ENCODE measurements at regions not wholly inside any gene's neighbourhood (a gene's known extent, or its start where the extent isn't known, plus 50 kb on each side); places are given as distances from the start of the nearest gene placed in this dataset.

DNA sequence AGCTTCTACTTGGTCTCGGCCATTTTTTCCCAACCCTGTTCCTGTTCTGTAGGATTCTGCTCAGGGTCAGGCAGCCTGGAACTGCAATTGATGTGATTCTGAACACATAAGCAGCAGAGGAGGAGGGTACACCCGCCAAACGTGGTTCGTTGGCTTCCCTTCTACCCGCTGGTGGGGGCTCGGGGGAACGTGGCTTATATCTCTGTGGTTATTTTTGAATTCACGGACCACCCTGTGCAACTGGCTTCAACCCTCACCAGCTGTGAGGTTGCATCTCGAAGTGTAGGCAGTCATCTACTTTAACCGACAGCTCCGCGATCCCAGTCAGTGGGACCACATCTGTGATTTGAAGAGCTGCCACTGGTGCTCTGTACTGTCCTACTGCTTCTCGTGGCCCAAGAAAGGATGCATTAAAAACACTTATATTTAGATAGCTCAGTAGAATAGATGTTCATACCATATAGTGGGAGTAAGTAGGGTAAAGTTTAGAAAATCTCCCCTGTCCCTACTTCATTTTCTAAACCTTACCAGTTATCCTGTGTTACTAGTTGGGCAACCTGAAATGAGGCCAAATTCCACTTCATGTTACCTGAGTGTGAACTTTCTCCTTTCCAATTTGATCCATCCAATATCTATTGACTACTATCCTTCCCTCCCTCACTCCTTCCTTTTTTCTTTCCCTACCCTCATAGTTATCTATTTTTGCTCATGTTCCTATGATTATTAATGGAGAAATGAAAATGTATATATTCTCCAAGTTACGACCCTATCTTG, 80.4 kb upstream of the BCOR start:
- H3K27ac Mint-ChIP-seq = no peak overlapping the region
- no peak for ATAC-seq (replicated peaks)
- H3K4me3 Mint-ChIP-seq = no peak overlapping the region
- H3K36me3 Mint-ChIP-seq (ENCODE audit: low read depth) = peaks cover 23% of the 10 kb centered on the region
- H3K4me1 Mint-ChIP-seq = peaks cover 4% of the 10 kb centered on the region
- H3K9me3 Mint-ChIP-seq = no peaks in the 10 kb centered on the region
- no peaks in the 10 kb centered on the region for H3K27me3 Mint-ChIP-seq

DNA sequence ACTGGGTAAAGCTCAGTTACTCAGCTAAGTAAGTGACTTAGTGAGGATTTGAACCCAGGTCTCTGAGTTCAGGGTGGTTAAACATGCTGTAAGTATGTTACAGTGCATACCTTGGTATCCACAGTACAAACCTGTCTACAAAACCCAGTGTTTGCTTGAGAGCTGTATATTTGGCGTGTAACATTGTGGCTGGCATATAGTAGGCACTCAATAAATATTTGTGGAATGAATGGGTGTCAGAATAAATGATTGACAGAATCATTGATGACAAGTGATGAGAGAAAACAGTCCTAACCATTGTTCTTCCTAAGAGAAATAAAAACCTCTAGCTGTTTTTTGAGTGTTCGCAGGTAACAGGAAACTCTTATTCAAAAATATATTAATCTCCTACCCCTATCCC, 79.7 kb upstream of the BCOR start:
- Mint-ChIP-seq H3K36me3 (ENCODE audit: low read depth) (peaks cover 28% of the 10 kb centered on the region), H3K4me1 (peaks cover 4% of the 10 kb centered on the region), H3K4me3 (peak overlapping the region; percentile 93), H3K27ac (peak overlapping the region; percentile 64), H3K9me3 (no peaks in the 10 kb centered on the region), H3K27me3 (no peaks in the 10 kb centered on the region)
- ATAC-seq (replicated peaks) = no peak

DNA sequence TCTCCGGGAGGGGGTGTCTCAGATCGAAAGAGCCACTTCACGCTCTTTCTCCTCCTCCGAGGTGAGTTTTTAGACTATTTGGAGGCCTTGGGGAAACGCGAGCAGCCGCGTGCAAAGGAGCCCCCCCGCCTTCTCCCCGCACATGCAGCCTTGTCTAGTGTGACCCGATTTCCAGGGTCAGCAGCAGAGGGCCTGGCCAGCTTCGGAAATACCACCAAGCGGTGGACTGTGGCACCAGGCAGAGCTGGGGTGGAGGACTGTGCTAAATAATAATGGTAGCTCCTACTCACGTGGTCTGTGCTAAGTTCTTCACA, 79.3 kb upstream of the BCOR start:
- Mint-ChIP-seq H3K4me1 (peaks cover 4% of the 10 kb centered on the region), H3K27ac (peak overlapping the region; percentile 64), H3K4me3 (peak overlapping the region; percentile 93), H3K9me3 (no peaks in the 10 kb centered on the region), H3K36me3 (ENCODE audit: low read depth) (peaks cover 32% of the 10 kb centered on the region), H3K27me3 (no peaks in the 10 kb centered on the region)
- ATAC-seq (replicated peaks) = no peak

DNA sequence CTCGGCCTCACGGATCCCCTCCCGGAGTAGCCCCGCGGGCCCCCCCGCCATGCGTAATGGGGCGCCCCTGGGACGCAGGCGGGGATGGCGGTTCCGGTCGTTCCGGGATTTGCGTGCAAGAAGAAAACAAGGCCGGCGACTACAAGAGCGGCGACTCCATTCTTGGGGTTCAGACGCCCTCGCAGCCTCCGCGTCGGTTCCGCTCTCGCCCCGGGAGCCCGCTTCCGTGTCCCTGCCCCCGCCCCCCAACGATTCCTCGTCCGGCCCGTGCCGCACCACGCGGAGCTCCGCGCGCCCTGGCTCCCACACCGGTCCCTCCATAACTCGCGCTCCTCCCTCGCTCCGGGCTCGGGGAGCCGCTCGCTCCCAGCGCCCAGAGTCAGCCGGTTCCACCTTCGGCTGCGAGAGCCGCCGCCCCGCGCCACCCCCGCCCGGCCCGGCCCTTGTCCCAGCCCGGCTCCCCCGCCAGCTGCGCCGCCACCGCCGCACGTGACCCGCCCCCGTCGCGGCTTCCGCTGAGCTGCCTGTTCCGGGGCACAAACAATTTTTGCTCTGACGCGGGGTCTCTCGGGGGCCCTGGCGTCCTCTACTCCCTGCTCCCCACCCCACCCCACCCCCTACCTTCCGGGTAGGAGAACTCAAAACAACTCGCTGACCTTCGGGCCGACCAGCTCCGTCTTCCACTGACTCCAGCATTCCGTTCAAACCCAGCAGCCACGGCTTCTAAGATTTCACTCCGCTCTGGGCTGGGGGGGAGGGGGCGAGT, 78.8 kb upstream of the BCOR start:
- Mint-ChIP-seq H3K4me3 (peak overlapping the region; percentile 93), H3K4me1 (peaks cover 4% of the 10 kb centered on the region), H3K27ac (peak overlapping the region; percentile 99), H3K36me3 (ENCODE audit: low read depth) (peaks cover 33% of the 10 kb centered on the region), H3K27me3 (no peaks in the 10 kb centered on the region), H3K9me3 (no peaks in the 10 kb centered on the region)
- ATAC-seq (replicated peaks) = peak; percentile 33

DNA sequence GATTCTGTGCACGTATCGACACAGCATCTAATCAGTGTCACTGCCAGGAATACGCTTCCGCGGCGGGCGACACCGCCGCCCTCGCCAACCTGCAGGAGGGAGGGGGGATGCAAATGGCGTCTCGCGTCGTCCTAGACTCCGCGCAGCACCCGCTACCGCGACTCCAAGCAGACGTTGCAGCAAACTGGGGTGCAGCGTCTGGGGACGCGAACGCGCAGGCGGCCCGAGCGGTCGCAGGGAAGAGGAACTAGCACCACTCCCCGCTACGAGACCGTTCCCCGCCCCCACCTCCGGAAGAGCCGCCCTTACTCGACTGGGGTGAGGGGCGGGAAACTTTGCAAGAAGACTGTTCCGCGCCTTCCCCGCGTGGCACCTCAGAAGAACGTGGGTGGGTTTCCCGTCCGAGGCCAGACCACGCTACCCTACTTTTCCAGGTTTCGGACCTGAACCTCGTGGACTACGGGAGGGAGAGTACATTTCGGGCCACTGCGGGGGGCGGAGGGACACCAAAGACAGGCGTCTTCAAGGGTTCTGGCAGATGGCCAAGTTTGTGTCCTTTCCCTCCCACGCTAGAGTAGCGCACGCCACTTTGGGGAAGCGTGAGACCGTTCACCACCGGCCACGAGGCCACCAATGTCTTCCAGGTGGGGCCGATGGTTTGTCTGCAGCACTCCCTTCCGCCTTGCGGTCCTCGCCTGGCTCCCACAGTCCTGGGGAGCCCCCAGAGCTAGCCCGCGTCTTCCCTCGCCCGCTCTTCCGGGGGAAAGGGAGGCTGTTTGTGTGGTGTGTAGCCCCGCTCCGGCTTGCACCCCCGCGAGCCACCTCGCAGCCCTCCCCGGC, 78.0 kb upstream of the BCOR start:
- ATAC-seq (replicated peaks) = peak; percentile 35
- H3K9me3 Mint-ChIP-seq = no peaks in the 10 kb centered on the region

DNA sequence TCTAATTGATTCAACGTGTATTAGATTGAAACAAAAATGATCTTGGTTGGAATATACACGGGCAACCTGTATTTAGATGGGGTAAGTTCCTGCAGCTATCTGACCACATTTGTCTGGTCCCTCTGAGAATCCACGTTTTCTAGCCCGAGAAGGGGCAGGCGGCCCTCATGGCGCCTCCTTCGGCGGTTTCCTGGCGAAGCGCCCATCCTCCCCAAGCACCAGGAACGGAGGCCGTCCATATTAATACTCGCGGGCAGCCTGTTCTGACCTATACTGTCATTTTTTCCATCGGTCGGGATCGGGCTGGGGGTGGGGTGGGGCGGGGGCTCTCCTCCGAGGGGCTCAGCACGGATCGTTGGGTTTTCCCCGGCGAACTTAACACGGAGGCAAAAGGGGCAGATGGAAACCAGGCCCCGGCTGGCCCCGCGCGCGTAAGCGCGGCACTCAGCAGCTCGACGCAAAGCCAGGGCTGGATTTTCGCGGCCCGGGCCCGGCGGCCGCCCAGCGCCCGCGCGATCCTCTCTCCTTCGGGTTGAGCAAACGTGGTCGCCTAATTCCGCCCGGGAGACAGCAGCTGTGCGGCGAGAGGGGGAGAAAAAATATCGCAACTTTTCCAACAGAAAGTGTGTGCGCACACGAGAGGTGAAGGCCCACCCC, 77.2 kb upstream of the BCOR start:
- Mint-ChIP-seq H3K4me3 (peak overlapping the region; percentile 93), H3K4me1 (peaks cover 4% of the 10 kb centered on the region)
- ATAC-seq (replicated peaks) = peak; percentile 1

More for the DNA sequence above, 78.0 kb upstream of the BCOR start:
- peak overlapping the region; percentile 93 for H3K4me3 Mint-ChIP-seq
- H3K36me3 Mint-ChIP-seq (ENCODE audit: low read depth) = peaks cover 33% of the 10 kb centered on the region
- H3K27ac Mint-ChIP-seq = peak overlapping the region; percentile 99
- H3K27me3 Mint-ChIP-seq = no peaks in the 10 kb centered on the region
- H3K4me1 Mint-ChIP-seq = peaks cover 4% of the 10 kb centered on the region

DNA sequence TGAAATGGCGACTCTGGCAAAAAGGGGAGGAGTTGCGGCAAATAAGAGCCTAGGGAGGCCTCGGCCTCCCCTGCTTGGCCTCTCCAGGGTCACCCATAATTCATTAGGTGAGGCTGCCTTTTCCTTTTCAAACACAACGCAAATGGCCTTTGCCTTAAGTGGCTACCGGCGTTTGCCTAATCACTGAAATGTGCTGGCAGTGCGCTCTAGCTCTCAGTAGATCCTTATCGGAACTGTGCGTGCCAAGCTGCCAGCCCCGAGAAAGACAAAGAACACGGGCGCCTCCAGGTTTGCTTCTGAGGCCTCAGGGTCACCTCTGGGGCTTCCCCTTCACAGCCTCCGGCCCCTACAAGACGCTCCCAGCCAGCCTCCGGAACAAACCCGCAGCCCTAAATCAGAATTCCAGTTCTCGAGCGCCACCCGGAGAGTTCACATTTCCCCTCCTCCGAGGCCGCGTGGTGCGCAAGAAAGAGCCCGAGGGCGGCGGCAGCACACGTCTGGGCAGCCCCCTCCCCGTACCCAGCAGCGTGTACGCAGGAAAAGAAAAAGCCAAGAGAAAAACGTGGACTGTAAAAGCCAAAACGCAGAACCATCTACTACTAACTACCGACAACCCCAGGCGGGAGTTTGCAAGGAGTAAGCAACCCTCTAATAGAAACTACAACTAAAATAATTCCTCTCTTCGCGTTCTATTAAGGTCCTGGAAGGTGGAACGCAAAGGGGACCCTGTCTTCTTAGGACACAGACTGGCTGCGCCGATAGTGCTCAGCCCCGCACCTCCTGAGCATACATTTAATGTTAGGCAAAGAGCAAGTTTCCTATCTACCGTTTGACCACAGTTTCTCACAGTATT, 76.5 kb upstream of the BCOR start:
- ATAC-seq (replicated peaks) = peak; percentile 50
- H3K4me3 Mint-ChIP-seq = peak overlapping the region; percentile 93
- H3K36me3 Mint-ChIP-seq (ENCODE audit: low read depth) = peaks cover 33% of the 10 kb centered on the region
- H3K27me3 Mint-ChIP-seq = no peaks in the 10 kb centered on the region
- H3K27ac Mint-ChIP-seq = peak overlapping the region; percentile 99
- H3K4me1 Mint-ChIP-seq = peaks cover 4% of the 10 kb centered on the region
- no peaks in the 10 kb centered on the region for H3K9me3 Mint-ChIP-seq

More for the DNA sequence above, 77.2 kb upstream of the BCOR start:
- H3K27me3 Mint-ChIP-seq = no peaks in the 10 kb centered on the region
- H3K9me3 Mint-ChIP-seq = no peaks in the 10 kb centered on the region
- peaks cover 33% of the 10 kb centered on the region for H3K36me3 Mint-ChIP-seq (ENCODE audit: low read depth)
- peak overlapping the region; percentile 99 for H3K27ac Mint-ChIP-seq

DNA sequence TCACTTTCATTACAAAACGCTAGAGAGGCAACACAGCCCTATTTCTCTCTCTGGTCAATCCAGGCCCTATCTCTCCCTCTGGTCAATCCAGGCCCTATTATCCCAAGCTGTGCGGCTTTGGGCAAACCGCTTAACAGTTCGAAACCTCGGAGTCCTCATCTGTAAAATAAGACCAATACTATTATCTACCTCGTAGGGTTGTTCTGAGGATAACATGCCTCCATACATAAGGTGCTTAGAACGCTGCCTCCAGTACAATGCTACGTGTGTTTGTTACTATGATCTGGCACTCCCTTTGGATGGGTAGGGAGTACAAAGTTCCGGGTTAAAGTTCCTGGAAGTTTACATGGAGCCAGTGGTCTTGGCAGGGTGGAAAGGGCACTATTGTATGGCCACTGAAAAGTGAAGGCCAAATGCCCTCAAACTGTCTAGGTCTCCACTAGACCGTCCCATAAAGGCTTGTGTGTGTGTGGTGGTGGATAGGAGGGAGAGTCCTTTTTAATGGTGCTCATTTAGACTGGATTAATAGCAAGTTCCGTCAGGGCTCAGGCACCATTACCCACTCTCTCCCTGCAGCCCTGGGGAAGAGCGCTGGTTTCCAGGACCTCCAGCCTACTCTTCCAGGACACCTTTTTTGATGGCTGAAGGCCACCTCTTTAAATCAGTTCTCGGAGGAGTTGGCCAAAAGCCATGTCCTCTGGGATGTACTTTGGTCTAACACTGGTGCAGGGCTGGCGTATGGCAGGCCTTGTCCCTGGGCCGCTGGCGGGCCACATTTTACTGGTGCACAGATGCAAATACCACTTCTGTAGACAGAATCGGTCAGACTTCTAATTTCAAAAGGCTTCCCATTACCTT, 75.6 kb upstream of the BCOR start:
- peak overlapping the region; percentile 93 for H3K4me3 Mint-ChIP-seq
- peaks cover 4% of the 10 kb centered on the region for H3K4me1 Mint-ChIP-seq
- no peak for ATAC-seq (replicated peaks)
- H3K27ac Mint-ChIP-seq = peak overlapping the region; percentile 99
- H3K36me3 Mint-ChIP-seq (ENCODE audit: low read depth) = peaks cover 33% of the 10 kb centered on the region
- H3K27me3 Mint-ChIP-seq = no peaks in the 10 kb centered on the region
- no peaks in the 10 kb centered on the region for H3K9me3 Mint-ChIP-seq

DNA sequence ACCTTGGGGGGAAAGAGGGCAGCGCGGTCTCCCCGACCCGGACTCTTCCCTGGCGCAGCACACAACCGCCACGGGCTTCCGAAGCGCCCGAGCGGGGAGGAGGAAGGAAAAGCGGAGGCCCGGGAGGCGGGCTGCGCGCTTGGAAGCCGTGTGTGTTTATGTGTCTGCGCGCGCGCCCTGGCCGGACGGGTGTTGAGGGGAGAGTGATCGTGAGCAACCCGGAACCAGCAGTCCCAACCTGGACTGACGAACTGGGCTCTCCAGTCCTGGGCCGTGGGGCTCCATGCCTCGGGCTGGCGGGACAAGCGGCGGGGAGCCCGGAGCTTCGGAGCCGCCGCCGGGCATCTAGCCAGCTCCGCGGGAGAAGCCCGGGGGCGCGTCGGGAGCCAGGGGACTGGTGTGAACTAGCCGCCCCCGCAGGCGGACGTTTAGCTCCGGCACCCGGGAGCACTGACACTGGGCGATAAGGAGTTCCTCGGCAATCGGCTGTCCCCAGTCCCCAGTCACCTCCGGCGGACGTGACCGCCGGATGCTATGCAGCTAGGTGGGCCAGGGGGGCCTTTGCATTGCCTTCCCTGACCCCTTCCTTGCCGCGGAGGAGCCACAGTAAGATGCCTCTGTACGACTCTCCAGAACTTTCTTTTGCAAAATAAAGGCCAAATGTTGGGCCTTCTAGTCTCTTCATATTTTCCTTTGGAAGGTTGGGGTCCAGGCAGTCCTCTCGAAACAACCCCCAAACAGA, 74.8 kb upstream of the BCOR start:
- Mint-ChIP-seq H3K4me1 (peaks cover 4% of the 10 kb centered on the region), H3K27ac (peak overlapping the region; percentile 99), H3K36me3 (ENCODE audit: low read depth) (peaks cover 33% of the 10 kb centered on the region), H3K9me3 (no peaks in the 10 kb centered on the region), H3K4me3 (peak overlapping the region; percentile 93), H3K27me3 (no peaks in the 10 kb centered on the region)
- ATAC-seq (replicated peaks) = no peak

DNA sequence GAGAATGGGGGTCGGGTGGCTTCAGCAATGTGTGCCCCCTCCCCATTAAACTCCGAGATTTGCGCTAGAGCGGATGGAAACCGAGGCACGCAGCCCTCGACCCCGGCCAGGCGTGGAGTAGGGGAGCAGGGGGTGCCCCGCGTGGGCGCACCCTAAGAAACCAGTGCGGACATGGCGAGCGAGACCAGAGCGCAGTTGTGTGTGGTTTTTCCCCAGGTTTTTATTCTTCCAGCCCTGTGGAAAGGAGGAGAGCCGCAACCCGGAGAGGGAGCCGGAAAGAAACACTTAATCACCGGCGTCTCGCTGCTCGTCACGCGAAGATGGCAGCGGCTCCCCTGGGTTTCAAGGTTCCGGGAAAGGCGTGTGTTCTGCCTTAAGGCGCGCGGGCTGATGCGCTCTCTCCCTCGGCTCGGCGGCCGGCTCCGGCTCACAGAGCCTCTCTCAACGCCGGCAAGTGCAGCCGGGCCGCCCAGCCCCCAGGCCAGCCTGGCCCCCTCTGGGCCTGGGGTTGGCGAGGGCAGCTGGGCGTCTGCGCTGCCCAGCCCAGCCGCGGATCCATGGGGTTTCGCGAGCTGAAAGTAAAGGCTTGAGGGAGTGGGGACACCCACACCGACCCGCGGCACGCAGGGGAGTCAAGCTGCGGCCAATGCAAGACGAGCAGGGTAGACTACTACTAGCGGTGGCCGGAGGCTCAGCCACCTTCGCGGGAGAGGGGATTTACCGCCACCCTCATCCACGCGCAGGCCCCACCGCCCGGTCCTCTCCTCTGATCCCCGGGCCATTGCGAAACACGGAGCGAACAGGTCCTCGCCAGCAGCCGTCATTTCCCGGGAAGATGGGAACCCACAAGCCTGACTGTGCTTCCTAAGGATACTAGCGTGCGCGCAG, 74.0 kb upstream of the BCOR start:
- peak overlapping the region; percentile 93 for H3K4me3 Mint-ChIP-seq
- H3K27me3 Mint-ChIP-seq = no peaks in the 10 kb centered on the region
- H3K9me3 Mint-ChIP-seq = no peaks in the 10 kb centered on the region
- peak overlapping the region; percentile 99 for H3K27ac Mint-ChIP-seq
- H3K4me1 Mint-ChIP-seq = peaks cover 4% of the 10 kb centered on the region
- ATAC-seq (replicated peaks) = no peak
- H3K36me3 Mint-ChIP-seq (ENCODE audit: low read depth) = peaks cover 33% of the 10 kb centered on the region

DNA sequence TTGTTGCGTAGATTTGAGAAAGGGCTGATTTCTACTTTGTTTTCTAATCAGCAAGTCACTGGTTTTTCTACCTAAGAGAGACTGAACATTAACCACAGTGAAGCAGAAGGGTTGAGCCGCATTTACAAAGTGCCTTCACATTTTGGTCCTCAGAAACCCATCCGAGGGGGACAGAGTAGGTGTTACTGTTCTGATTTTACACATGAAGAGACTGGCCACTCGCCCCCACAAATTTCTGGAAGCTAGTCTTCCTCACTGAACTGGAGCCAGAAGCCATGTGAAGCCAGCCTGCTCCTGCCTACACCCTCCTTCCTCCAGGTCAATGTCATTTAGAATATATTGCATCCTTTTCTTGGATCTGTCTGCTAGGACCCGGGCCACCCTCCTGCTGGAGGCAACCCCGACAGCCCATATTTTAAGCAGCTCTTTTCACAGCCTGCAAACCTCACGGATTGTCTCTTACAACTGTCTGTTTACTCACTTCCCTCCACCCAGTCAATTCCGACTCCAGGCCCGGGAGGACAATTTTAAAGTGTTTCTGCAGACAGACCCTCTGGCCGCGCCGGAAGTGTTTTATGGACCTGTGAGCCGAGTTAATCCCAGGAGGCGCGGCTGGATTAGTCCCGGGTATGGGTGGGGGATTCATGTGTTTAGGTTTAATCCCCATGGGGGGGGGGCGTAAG, 73.2 kb upstream of the BCOR start:
- peak overlapping the region; percentile 99 for H3K27ac Mint-ChIP-seq
- no peak for ATAC-seq (replicated peaks)

More for the DNA sequence above, 73.2 kb upstream of the BCOR start:
- Mint-ChIP-seq H3K27me3 (no peaks in the 10 kb centered on the region), H3K4me1 (peaks cover 4% of the 10 kb centered on the region), H3K36me3 (ENCODE audit: low read depth) (peaks cover 33% of the 10 kb centered on the region), H3K9me3 (no peaks in the 10 kb centered on the region), H3K4me3 (peak overlapping the region; percentile 93)

Data from activated T-helper 17 cell treated with anti-CD3 and anti-CD28 coated beads, Interleukin-2, amount 50 U/mL, for 72 hours (primary cell).